T1000 (cell line): ENCODE measurements at regions not wholly inside any gene's neighbourhood (a gene's known extent, or its start where the extent isn't known, plus 50 kb on each side); places are given as distances from the start of the nearest gene placed in this dataset.

Experiments
- DNase-seq: peaks from one replicate; lab custom pipeline; 2025; ENCODE audit warnings: mixed read lengths; lab: John Stamatoyannopoulos, UW

- peak; percentile 34 for DNase-seq
These were observed 631.5 kb downstream of the NYAP2 start for GRCh38 chr2:226030788-226031646.

- no peak for DNase-seq
These were observed 630.9 kb downstream of the NYAP2 start for GRCh38 chr2:226030369-226030768.

GRCh38 chr2:226023946-226024345, 624.4 kb downstream of the NYAP2 start:
- no peak for DNase-seq

- DNase-seq, result no peak
These were observed 623.9 kb downstream of the NYAP2 start for GRCh38 chr2:226023383-226023782.

GRCh38 chr2:226020956-226021355, 621.4 kb downstream of the NYAP2 start:
- no peak for DNase-seq

- DNase-seq, result no peak
These were observed 620.7 kb downstream of the NYAP2 start for GRCh38 chr2:226020176-226020575.

GRCh38 chr2:226018641-226019040, 619.1 kb downstream of the NYAP2 start:
- no peak for DNase-seq

- no peak for DNase-seq
These were observed 618.0 kb downstream of the NYAP2 start for GRCh38 chr2:226017537-226017936.

GRCh38 chr2:226017107-226017506, 617.6 kb downstream of the NYAP2 start:
- no peak for DNase-seq

GRCh38 chr2:226011716-226012450, 612.4 kb downstream of the NYAP2 start:
- DNase-seq, result no peak

GRCh38 chr2:226002438-226002837, 602.9 kb downstream of the NYAP2 start:
- DNase-seq, result peak; percentile 14

GRCh38 chr2:226001716-226002115, 602.2 kb downstream of the NYAP2 start:
- DNase-seq, result no peak

- no peak for DNase-seq
These were observed 600.2 kb downstream of the NYAP2 start for GRCh38 chr2:225999692-226000091.

- no peak for DNase-seq
These were observed 599.1 kb downstream of the NYAP2 start for GRCh38 chr2:225998653-225999052.

- no peak for DNase-seq
These were observed 598.6 kb downstream of the NYAP2 start for GRCh38 chr2:225998116-225998515.

- no peak for DNase-seq
These were observed 596.9 kb downstream of the NYAP2 start for GRCh38 chr2:225996462-225996828.

- no peak for DNase-seq
These were observed 596.4 kb downstream of the NYAP2 start for GRCh38 chr2:225995796-225996461.

GRCh38 chr2:225994748-225995405, 595.4 kb downstream of the NYAP2 start:
- DNase-seq, result no peak

GRCh38 chr2:225993430-225993829, 593.9 kb downstream of the NYAP2 start:
- no peak for DNase-seq

GRCh38 chr2:225989809-225990208, 590.3 kb downstream of the NYAP2 start:
- no peak for DNase-seq

- no peak for DNase-seq
These were observed 580.9 kb downstream of the NYAP2 start for GRCh38 chr2:225980372-225980771.

GRCh38 chr2:225971433-225971832, 571.9 kb downstream of the NYAP2 start:
- no peak for DNase-seq
